Mesenchymal stem cell (in vitro differentiated cells and primary cell): ENCODE measurements at regions not wholly inside any gene's neighbourhood (a gene's known extent, or its start where the extent isn't known, plus 50 kb on each side); places are given as distances from the start of the nearest gene placed in this dataset.

Source experiments
- DNase-seq: peaks from one replicate; pipeline ENCODE4 v3.0.0-alpha.2; 2013
- H2AFZ ChIP-seq: one replicate; pipeline ENCODE4 v1.6.1; 2013; ENCODE audit warnings: low read depth, mild to moderate bottlenecking, control low read depth, inconsistent platforms, low read length, moderate library complexity
- H2AK5ac ChIP-seq: 2 replicates; pipeline ENCODE4 v1.6.1; 2013; ENCODE audit warnings: low read length, moderate library complexity, mild to moderate bottlenecking, inconsistent platforms; ENCODE audit not compliant: severe bottlenecking
- H2BK120ac ChIP-seq: one replicate; pipeline ENCODE4 v1.6.1; 2013; ENCODE audit warnings: low read depth, mild to moderate bottlenecking, inconsistent platforms, low read length, moderate library complexity
- H2BK12ac ChIP-seq, 2 experiments: one replicate each; pipeline ENCODE4 v1.6.1; 2013; ENCODE audit warnings: inconsistent platforms in 2 of 2, low read length in 2 of 2, mild to moderate bottlenecking in 2 of 2, moderate library complexity in 2 of 2, control low read depth in 1 of 2
- H2BK15ac ChIP-seq: one replicate; pipeline ENCODE4 v1.6.1; 2013; ENCODE audit warnings: mild to moderate bottlenecking, low read depth, inconsistent platforms; ENCODE audit not compliant: poor library complexity, severe bottlenecking
- H2BK5ac ChIP-seq: 2 replicates; pipeline ENCODE4 v1.6.1; 2013; ENCODE audit warnings: low read depth, mild to moderate bottlenecking, low read length, control low read depth, inconsistent platforms; ENCODE audit not compliant: poor library complexity, severe bottlenecking
- H3K14ac ChIP-seq, 2 experiments: one replicate each; pipeline ENCODE4 v1.6.1; 2013; ENCODE audit warnings: inconsistent platforms in 2 of 2, low read length in 2 of 2, control low read depth in 1 of 2, mild to moderate bottlenecking in 1 of 2, moderate library complexity in 1 of 2
- H3K18ac ChIP-seq, 2 experiments: one replicate each; pipeline ENCODE4 v1.6.1; 2013; ENCODE audit warnings: inconsistent platforms in 2 of 2, low read length in 2 of 2, control low read depth in 1 of 2, low read depth in 1 of 2, mild to moderate bottlenecking in 1 of 2
- H3K23ac ChIP-seq, 2 experiments: one replicate each; pipeline ENCODE4 v1.6.1; 2013; ENCODE audit warnings: inconsistent platforms in 2 of 2, low read length in 2 of 2, mild to moderate bottlenecking in 2 of 2, moderate library complexity in 2 of 2, control low read depth in 1 of 2
- H3K27ac ChIP-seq: 2 replicates; pipeline ENCODE4 v1.5.1; 2013; ENCODE audit warnings: mild to moderate bottlenecking, moderate library complexity, low read length, control low read depth, inconsistent platforms; ENCODE audit not compliant: poor library complexity, severe bottlenecking
- H3K27me3 ChIP-seq, 2 experiments: 2 replicates each; pipeline versions ENCODE4 v1.6.1 to v1.7.0; 2013; ENCODE audit warnings: low read length in 2 of 2, mild to moderate bottlenecking in 2 of 2, moderate library complexity in 2 of 2, control low read depth in 1 of 2, inconsistent platforms in 1 of 2; ENCODE audit not compliant: control insufficient read depth in 1 of 2, insufficient read depth in 1 of 2
- H3K36me3 ChIP-seq, 2 experiments: 2 replicates each; pipeline versions ENCODE4 v1.6.1 to v1.7.0; 2013; ENCODE audit warnings: low read length in 2 of 2, control low read depth in 1 of 2, inconsistent platforms in 1 of 2, low read depth in 1 of 2, mild to moderate bottlenecking in 1 of 2; ENCODE audit not compliant: insufficient read depth in 2 of 2, control insufficient read depth in 1 of 2
- H3K4ac ChIP-seq, 2 experiments: one replicate each; pipeline ENCODE4 v1.6.1; 2013; ENCODE audit warnings: inconsistent platforms in 2 of 2, low read length in 2 of 2, mild to moderate bottlenecking in 2 of 2, moderate library complexity in 2 of 2, control low read depth in 1 of 2, low read depth in 1 of 2
- H3K4me1 ChIP-seq: 2 replicates; pipeline ENCODE4 v1.6.1; 2013; ENCODE audit warnings: low read depth, low read length, control low read depth; ENCODE audit not compliant: control insufficient read depth, insufficient read depth
- H3K4me2 ChIP-seq: 2 replicates; pipeline ENCODE4 v1.6.1; 2013; ENCODE audit warnings: low read length, mild to moderate bottlenecking, inconsistent platforms; ENCODE audit not compliant: poor library complexity, severe bottlenecking
- H3K4me3 ChIP-seq, 2 experiments: 2 replicates each; pipeline versions ENCODE4 v1.5.1 to v1.7.0; 2013; ENCODE audit warnings: low read length in 2 of 2, mild to moderate bottlenecking in 2 of 2, control low read depth in 1 of 2, low read depth in 1 of 2; ENCODE audit not compliant: insufficient read depth in 1 of 2
- H3K79me1 ChIP-seq: replicated peaks from 2 replicates; pipeline ENCODE4 v1.6.1; 2013; ENCODE audit warnings: mild to moderate bottlenecking, control low read depth, low read length, inconsistent platforms; ENCODE audit not compliant: poor library complexity, severe bottlenecking
- H3K9ac ChIP-seq: 2 replicates; pipeline ENCODE4 v1.7.0; 2013; ENCODE audit warnings: mild to moderate bottlenecking, low read length, moderate library complexity
- H3K9me3 ChIP-seq: 2 replicates; pipeline ENCODE4 v1.7.0; 2013; ENCODE audit warnings: mild to moderate bottlenecking, low read length; ENCODE audit not compliant: control insufficient read depth
- H4K8ac ChIP-seq: one replicate; pipeline ENCODE4 v1.6.1; 2013; ENCODE audit warnings: inconsistent platforms, mild to moderate bottlenecking, low read length, moderate library complexity
- H4K91ac ChIP-seq: one replicate; pipeline ENCODE4 v1.6.1; 2013; ENCODE audit warnings: mild to moderate bottlenecking, low read length, inconsistent platforms
- WGBS: methylation state at CpG from one replicate; pipeline ENCODE4 v1.1.7; 2013; ENCODE audit warnings: mixed read lengths; 5-methylcytosine and 5-hydroxymethylcytosine counted together

DNA sequence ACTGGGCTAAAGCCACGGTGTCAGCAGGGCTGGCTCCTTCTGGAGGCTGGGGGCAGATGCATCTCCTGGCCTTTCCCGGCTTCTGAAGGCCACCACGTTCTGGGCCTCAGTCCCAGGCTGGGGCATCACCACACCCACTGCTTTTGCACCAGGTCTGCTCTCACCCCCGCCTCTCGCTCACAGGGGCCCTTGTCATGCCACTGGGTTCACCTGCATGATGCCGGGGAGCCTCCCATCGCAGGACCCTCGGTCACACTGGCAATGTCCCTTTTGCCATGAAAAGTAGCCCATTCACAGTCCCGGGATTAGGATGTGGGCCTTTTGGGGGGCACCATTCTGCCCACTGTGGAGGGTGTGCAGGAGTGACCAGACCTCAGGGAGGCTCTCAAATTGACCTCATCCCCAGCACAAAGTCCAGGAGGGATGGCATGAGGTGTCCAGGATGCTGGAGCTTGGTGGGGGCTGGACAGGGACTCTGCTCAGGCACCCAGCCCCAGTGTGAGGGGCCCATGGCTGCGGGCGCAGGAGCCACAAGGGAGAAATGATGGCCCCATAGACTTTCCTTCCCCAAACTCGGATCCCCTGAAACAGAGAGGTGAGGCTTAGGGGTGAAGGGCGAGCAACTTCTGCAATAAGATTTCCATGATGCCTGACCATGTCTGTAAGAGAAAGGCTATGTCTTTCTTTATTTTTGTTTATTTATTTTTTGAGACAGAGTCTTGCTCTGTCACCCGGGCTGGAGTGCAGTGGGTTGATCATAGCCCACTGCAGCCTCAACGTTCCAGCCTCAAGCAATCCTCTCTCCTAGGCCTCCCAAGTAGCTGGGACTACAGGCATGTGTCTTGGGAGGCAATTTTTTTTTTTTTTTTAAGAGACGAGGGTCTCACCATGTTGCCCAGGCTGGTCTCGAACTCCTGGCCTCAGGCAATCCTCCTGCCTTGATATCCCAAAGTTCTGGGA is 189.1 kb downstream of the GOLGA6L6 start:
- Histone ChIP-seq H2BK15ac (no peak overlapping the region), H2BK12ac (no peak overlapping the region), H3K27ac (no peak overlapping the region), H3K4me1 (peaks cover 6% of the 10 kb centered on the region), H3K4me3 (no peak overlapping the region), H3K79me1 (no peaks in the 10 kb centered on the region), H3K4me2 (no peak overlapping the region), H3K9me3 (no peaks in the 10 kb centered on the region), H3K23ac (no peak overlapping the region), H3K36me3 (no peaks in the 10 kb centered on the region), H3K18ac (no peak overlapping the region), H2BK5ac (no peak overlapping the region), H2BK120ac (no peak overlapping the region), H3K27me3 (no peaks in the 10 kb centered on the region), H3K14ac (no peak overlapping the region), H2AK5ac (no peak overlapping the region), H2AFZ (no peak overlapping the region), H3K4ac (no peak overlapping the region), H3K9ac (no peak overlapping the region), H4K8ac (no peak overlapping the region), H4K91ac (no peak overlapping the region)
- DNase-seq, result no peak
- WGBS, result 63% methylated on average over 17 of the region's 17 CpGs

DNA sequence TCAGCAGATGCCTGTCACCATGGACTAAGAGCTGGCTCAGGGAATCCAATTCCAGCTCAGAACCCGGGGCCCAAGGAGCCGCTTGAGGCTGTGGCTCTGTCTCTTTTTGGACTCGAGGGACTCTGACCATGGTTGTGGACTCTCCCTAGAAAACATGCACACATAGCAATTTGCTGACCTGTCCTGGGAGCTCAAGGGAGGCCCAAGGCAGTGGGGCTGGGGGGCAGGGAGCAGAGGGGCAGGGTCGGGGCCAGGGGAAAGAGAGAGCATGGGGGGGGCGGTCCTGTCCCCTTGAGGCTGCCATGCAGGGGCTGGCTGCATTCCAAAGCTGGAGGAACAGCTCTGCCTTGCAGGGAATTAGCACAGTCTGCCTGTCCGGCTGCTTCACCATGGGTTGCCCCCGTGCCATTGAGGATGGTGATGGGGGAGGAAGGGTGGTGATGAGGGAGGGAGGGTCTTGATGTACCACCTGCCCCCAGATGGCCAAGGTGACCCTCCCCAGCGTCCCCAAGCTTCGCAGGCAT is 190.1 kb downstream of the GOLGA6L6 start:
- H2BK5ac ChIP-seq, result no peak overlapping the region
- H2BK120ac ChIP-seq, result no peak overlapping the region
- peaks cover 1% of the 10 kb centered on the region for H3K4me1 ChIP-seq
- H3K79me1 ChIP-seq, result no peaks in the 10 kb centered on the region
- no peak overlapping the region for H3K18ac ChIP-seq
- H2AK5ac ChIP-seq, result no peak overlapping the region
- H4K8ac ChIP-seq, result no peak overlapping the region
- no peak overlapping the region for H3K4me3 ChIP-seq
- no peaks in the 10 kb centered on the region for H3K27me3 ChIP-seq
- no peak overlapping the region for H3K27ac ChIP-seq
- H4K91ac ChIP-seq, result no peak overlapping the region
- no peak overlapping the region for H2BK12ac ChIP-seq
- no peaks in the 10 kb centered on the region for H3K36me3 ChIP-seq
- no peak overlapping the region for H3K4me2 ChIP-seq
- 61% methylated on average over 9 of the region's 9 CpGs for WGBS
- H3K4ac ChIP-seq, result no peak overlapping the region
- DNase-seq, result no peak
- no peak overlapping the region for H3K23ac ChIP-seq
- H2BK15ac ChIP-seq, result no peak overlapping the region
- peaks cover 5% of the 10 kb centered on the region for H3K9me3 ChIP-seq
- no peak overlapping the region for H3K9ac ChIP-seq
- H2AFZ ChIP-seq, result no peak overlapping the region
- H3K14ac ChIP-seq, result no peak overlapping the region

DNA sequence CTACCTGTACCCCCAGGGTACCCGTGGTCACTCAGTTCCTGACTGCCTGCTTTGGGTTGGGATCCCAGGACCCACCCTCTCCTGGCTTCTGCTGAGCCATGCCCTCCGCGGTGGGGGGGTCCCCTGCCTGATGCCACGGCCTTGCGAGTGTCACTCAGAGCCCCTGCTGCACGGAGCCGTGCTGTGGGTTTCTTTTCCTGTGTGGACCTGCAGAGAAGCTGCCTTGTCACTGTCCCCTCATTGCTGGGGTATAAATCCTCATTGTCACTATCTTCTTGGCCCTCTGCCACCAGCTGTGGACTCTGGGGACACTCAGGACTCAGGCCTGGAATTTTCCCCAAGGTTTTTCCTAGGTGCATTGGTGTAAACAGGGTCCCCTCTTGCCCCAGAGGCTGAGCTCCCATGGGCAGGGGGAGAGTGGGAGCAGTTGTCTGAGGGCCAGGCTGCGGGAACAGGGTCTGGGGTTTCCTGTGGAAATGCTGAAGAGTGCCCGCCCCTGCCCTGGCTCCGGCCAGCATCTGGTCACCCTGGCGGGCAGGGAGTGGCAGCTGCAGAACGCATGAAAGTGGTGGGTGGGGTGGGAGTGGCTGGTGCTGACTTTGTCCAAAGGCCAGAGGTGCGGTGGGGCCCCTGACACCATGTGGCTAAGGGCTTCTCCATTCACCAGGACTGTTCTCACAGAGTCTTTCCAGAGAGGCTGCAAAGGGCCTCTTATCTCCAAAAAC is 191.7 kb downstream of the GOLGA6L6 start:
- Histone ChIP-seq H2BK120ac (no peak overlapping the region), H3K9me3 (peaks cover 9% of the 10 kb centered on the region), H2AK5ac (no peak overlapping the region), H2BK5ac (no peak overlapping the region), H3K27me3 (no peaks in the 10 kb centered on the region), H2BK12ac (no peak overlapping the region), H3K9ac (no peak overlapping the region), H3K4me1 (peaks cover 1% of the 10 kb centered on the region), H3K18ac (no peak overlapping the region), H2AFZ (no peak overlapping the region), H3K27ac (no peak overlapping the region), H3K36me3 (no peaks in the 10 kb centered on the region), H3K4ac (no peak overlapping the region), H4K91ac (no peak overlapping the region), H3K14ac (no peak overlapping the region), H3K79me1 (no peaks in the 10 kb centered on the region), H2BK15ac (no peak overlapping the region), H3K4me2 (no peak overlapping the region), H3K4me3 (no peak overlapping the region), H4K8ac (no peak overlapping the region), H3K23ac (no peak overlapping the region)
- 83% methylated on average over 13 of the region's 13 CpGs for WGBS
- DNase-seq, result no peak
